Cardiac muscle cell (in vitro differentiated cells and primary cell): ENCODE measurements at regions not wholly inside any gene's neighbourhood (a gene's known extent, or its start where the extent isn't known, plus 50 kb on each side); places are given as distances from the start of the nearest gene placed in this dataset.

Experiments
- DNase-seq, 2 donors: peaks; one replicate each; pipeline versions ENCODE4 v3.0.0 to v3.0.0-alpha.2; 2010 to 2017; ENCODE audit warnings: low read depth in 1 of 2, low spot score in 1 of 2
- H3K27ac ChIP-seq: fragments of 200-600 bp; sonication (generic); 2 replicates; pipeline ENCODE4 v1.5.1; 2016
- H3K27me3 ChIP-seq: fragments of 200-600 bp; sonication (generic); 2 replicates; pipeline ENCODE4 v1.6.0; 2016; ENCODE audit warnings: control low read depth
- H3K36me3 ChIP-seq: fragments of 200-600 bp; sonication (generic); 2 replicates; pipeline ENCODE4 v1.5.1; 2016; ENCODE audit warnings: control low read depth
- H3K4me1 ChIP-seq: fragments of 200-600 bp; sonication (generic); 2 replicates; pipeline ENCODE4 v1.8.1; 2017; ENCODE audit warnings: low read depth, mild to moderate bottlenecking, mixed run types
- H3K4me3 ChIP-seq: fragments of 200-600 bp; sonication (generic); 2 replicates; pipeline ENCODE4 v1.5.1; 2016; ENCODE audit warnings: mild to moderate bottlenecking
- H3K9me3 ChIP-seq: fragments of 200-600 bp; sonication (generic); 2 replicates; pipeline ENCODE4 v1.5.1; 2017; ENCODE audit warnings: low read depth, mild to moderate bottlenecking, control low read depth
- CTCF ChIP-seq: IDR thresholded peaks from 2 replicates; pipeline ENCODE4 v1.5.1; 2012; ENCODE audit warnings: low read depth, mild to moderate bottlenecking, low read length

- TF ChIP-seq CTCF, result no peak
- no peak overlapping the region for H3K27ac ChIP-seq
- no peak for DNase-seq
- H3K36me3 ChIP-seq, result no peaks in the 10 kb centered on the region
- H3K27me3 ChIP-seq, result no peaks in the 10 kb centered on the region
- no peaks in the 10 kb centered on the region for H3K9me3 ChIP-seq
- no peaks in the 10 kb centered on the region for H3K4me1 ChIP-seq
- H3K4me3 ChIP-seq, result no peak overlapping the region
Observed at GRCh38 chr3:162353414-162353813, 856.8 kb downstream of the OTOL1 start.

- no peaks in the 10 kb centered on the region for H3K27me3 ChIP-seq
- no peak for TF ChIP-seq CTCF
- no peak for DNase-seq
- no peaks in the 10 kb centered on the region for H3K4me1 ChIP-seq
- no peaks in the 10 kb centered on the region for H3K36me3 ChIP-seq
- no peak overlapping the region for H3K27ac ChIP-seq
- no peaks in the 10 kb centered on the region for H3K9me3 ChIP-seq
- H3K4me3 ChIP-seq, result no peak overlapping the region
Observed at GRCh38 chr3:162354356-162354755, 857.7 kb downstream of the OTOL1 start.

DNA sequence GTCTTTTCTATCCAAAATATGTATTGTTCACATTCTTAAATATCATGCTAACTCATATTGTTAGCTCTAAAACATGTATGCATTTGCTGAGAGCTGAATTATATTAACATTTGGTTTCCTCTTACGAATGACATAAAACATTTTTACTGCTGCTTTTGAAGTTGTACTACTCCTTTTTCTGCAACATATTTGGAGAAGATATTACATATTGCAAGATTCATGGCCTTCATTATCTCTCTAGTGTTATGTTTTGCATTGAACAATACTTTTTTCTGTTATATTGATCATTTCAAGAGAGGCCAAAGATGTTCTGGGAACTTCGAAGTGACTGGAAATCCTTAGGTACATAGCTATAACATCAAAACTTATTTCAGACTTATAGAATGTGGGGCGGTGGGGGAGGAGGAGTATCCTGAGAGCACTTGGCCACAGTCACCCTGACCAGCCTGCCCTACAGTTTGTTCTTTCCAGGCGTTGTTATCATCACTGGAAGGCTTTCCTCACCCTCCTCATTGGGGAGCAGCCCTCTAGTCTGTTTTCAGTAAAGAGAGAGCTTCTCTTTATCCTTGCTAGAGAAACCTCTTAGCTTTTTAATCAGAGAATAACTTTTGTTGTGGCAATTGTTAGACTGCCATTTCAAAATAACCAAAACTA lies 868.6 kb downstream of the OTOL1 start:
- no peak overlapping the region for H3K4me3 ChIP-seq
- TF ChIP-seq CTCF, result no peak
- H3K27ac ChIP-seq, result peak overlapping the region; percentile 2
- no peaks in the 10 kb centered on the region for H3K9me3 ChIP-seq
- no peak for DNase-seq
- H3K27me3 ChIP-seq, result no peaks in the 10 kb centered on the region
- no peaks in the 10 kb centered on the region for H3K36me3 ChIP-seq
- H3K4me1 ChIP-seq, result peaks cover 54% of the 10 kb centered on the region

DNA sequence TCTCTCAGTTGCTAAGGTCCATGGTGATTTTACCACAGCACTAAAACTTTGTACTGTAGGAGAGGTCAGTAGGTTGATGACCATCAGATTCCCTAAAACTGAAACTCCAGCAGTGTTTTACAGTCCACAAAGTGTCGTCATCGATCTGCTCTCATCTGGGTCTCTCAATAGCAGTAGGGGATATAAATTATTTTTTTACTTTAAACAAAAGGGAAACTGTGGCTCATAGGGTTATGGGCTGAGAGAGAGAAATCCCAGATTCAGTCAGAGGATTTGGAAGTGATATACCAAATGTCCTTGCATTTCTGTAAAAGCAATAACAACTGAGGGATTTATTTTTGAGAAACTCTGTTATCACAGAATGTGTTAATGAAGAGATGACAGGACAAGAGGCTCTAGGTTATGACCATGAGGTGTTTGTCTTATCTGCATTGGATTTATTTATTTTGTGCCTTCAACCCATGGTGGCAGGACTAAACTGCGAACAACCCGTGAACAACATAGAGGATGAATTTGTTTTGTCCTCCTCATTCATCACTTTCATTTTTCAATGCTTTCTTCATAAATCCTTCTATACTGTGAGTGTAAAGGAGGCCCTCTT lies 869.7 kb downstream of the OTOL1 start:
- H3K27me3 ChIP-seq, result no peaks in the 10 kb centered on the region
- peak overlapping the region; percentile 2 for H3K27ac ChIP-seq
- TF ChIP-seq CTCF, result no peak

GRCh38 chr3:162367429-162368260 lies 871.0 kb downstream of the OTOL1 start:
- no peaks in the 10 kb centered on the region for H3K27me3 ChIP-seq
- H3K4me3 ChIP-seq, result no peak overlapping the region
- H3K36me3 ChIP-seq, result no peaks in the 10 kb centered on the region
- H3K4me1 ChIP-seq, result peaks cover 55% of the 10 kb centered on the region
- no peak for TF ChIP-seq CTCF
- H3K27ac ChIP-seq, result peak overlapping the region; percentile 71
- no peaks in the 10 kb centered on the region for H3K9me3 ChIP-seq
- no peak for DNase-seq

More for the DNA sequence above, 869.7 kb downstream of the OTOL1 start:
- H3K9me3 ChIP-seq, result no peaks in the 10 kb centered on the region
- H3K4me1 ChIP-seq, result peaks cover 55% of the 10 kb centered on the region
- H3K4me3 ChIP-seq, result no peak overlapping the region
- no peak for DNase-seq
- no peaks in the 10 kb centered on the region for H3K36me3 ChIP-seq
